Mucosa of gallbladder (tissue), 1 donor: ENCODE measurements at regions not wholly inside any gene's neighbourhood (a gene's known extent, or its start where the extent isn't known, plus 50 kb on each side); places are given as distances from the start of the nearest gene placed in this dataset.

Experiments used
- DNase-seq: peaks from one replicate; pipeline ENCODE4 v3.0.0-alpha.2; 2020; ENCODE audit warnings: low spot score
- donor health status: DM: no; HTN: no; CAD: no.

DNA sequence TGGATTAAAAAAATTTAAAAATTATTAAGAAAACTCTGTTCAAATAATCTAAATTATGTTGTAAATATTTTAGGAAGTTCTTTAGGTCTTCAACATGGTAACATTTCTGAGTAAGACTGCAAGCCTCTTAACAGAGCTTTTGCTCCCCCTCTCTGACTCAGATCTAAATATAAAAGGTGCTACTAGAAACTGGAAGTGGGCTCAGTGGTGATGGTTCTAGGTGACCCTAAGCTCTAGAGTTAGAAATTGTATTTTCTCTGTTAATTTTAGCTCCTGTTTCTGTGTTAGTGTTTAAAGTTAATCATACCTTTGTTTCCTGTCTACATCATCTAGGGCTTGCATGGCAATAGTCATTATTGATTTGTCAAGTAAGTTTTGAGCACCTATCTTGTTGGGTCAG, 159.9 kb upstream of the MEIS2 start:
- no peak for DNase-seq

DNA sequence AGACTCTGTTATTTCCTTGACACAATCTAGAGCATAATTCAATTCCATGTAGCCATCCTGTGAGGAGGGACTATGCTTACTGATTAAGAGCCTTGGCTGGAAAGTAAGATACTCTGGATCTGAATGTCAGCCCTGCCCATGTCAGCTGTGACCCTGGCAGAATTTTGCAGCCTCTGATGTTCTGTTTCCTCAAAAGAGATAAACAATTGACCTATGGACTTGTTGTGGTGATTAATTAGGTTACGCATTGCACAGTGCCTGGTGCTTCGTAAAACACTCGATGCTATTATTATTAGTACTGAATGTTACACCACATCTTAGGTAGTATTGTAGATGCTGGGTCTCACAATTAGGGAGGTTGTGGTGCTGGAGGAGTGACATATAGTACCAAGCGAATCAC, 161.3 kb upstream of the MEIS2 start:
- no peak for DNase-seq

- no peak for DNase-seq
Observed at GRCh38 chr15:37262922-37263608, 162.7 kb upstream of the MEIS2 start.

DNA sequence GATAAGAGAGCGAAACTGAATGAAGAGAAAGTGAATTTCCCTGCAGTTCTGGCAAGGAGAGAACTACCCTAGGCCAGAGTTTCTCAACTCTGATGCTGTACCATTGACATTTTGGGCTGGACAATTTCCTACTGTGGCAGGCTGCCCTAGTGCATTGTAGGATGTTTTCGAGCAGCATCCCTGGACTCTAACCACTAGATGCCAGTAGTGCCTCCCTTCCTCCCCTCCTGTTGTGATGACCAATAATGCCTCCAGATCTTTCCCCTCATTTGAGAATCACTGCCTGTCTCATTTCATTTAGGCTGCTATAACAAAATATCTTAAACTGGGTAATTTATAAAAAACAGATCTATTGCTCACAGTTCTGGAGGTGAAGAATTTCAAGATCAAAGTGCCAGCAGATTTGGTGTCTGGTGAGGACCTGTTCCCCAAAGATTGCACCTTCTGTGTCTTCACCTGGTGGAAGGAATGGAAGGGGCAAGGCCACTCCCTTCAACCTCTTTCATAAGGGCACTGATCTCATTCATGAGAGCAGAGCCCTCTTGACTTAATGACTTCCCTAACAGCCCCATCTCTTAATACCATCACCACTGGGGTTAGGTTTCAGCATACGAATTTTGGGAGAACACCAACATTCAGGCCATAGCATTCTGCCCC, 188.9 kb upstream of the MEIS2 start:
- DNase-seq: no peak

DNA sequence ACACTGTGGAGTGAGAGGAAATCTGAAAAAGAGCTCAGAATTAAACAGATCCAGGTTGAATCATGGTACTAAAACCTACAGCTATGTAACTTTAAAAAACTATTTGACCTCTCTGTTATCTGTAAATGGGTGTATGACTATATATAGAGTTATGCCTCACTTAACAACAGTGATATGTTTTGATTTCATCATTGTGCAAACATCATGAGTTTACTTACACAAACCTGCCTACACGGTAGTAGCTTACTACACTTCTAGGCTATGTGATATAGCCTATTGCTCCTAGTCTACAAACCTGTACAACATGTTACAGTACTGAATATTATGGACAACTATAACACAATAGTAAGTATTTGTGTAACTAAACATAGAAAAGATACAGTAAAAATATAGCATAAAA, 191.6 kb upstream of the MEIS2 start:
- DNase-seq: no peak

- peak; percentile 15 for DNase-seq
Observed at GRCh38 chr15:37298271-37298670, 197.9 kb upstream of the MEIS2 start.

- DNase-seq: no peak
Observed at GRCh38 chr15:37339437-37339836, 239.1 kb upstream of the MEIS2 start.

DNA sequence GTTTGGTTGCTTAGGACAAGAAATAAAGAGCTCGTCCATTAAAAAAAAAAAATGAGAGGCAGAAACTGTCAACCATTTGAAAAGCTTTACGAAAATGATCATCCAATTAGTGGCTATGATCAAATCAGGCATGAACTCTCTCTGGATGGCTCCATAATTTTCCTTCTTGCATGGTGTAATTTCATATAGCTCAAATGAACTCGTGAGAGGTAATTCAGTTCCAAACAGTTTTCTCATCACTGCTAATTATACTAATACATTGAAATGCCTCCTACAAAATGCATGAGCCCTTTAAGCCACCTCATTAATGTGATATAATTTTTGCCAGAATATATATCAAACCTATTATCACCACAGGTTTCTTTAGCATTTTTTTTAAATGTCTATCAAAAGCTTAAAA, 239.5 kb upstream of the MEIS2 start:
- DNase-seq: no peak

DNA sequence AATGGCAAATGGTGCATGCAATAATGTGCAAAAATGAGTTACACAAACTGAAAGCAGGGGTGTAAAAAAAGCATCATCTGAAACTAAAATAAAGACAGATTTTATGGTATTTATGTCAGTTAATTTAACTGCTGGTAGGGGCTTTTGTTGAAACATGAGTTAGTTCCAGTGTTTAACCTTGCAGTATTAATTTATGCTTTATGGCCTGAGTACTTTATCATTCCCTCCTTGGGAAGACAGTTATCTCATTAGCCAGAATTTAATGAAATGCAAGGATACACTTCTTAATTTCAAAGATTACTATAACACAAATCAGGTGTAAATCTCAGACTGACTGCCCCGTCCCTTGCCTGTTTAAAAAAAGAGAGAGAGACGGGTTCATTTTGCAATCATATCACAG, 240.1 kb upstream of the MEIS2 start:
- DNase-seq: no peak

GRCh38 chr15:37359101-37359892, 258.9 kb upstream of the MEIS2 start:
- no peak for DNase-seq

GRCh38 chr15:37359893-37360290, 259.5 kb upstream of the MEIS2 start:
- DNase-seq: no peak

DNA sequence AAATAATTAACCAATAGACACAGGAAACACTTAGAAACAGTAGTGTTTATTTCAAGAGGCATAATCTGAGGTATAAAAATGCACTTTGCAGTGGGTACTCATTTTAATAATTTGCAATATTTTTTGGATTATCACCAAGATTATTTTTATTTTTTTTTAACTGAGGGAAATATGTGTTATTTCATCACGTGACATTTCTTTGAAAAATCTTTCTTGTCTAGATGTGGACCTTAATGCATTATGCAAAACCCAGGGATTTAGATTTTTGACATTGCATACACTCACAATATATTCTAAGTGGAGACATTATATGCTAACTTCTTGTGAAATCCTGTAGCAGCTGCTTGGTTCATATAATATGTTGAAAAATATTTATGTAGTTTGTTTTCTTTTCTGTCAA, 260.4 kb upstream of the MEIS2 start:
- DNase-seq: no peak

DNA sequence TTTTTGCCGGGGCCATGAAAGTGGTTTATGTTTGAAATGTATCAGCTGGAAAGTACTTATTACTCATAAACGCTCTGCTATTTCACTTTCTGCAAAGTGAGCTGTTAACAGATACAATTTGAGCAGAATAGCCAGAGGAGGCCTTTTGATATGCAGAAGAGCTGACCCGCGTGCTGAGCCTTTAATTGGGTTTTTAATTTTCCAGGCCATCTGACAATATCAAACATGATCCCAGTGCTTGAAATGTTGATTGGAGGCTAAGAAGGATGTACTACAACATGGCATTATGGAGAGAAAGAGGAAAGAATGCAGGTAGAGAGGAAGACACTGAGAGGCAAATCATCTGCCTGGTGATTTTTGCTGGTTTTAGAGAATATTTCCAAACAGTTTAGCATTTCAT, 261.3 kb upstream of the MEIS2 start:
- no peak for DNase-seq

DNA sequence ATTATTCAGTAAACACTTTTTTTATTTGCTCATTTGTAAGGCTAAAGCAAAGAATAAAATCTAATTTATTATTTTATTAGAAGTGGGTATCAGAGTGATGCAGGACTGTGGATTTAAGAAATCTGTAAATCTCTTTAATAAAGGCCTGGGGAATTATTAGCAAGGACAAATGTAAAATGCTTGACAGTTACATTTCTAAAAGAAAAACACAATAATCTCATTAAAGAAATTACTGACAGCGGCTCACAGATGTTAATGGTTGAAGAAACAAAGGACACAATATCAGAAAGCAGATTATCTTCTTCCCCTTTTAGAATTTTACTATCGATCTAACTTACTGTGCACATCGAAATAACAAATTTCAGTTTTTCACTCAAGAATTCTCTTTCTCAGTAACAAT, 262.1 kb upstream of the MEIS2 start:
- no peak for DNase-seq

GRCh38 chr15:37368961-37369360, 268.6 kb upstream of the MEIS2 start:
- no peak for DNase-seq

GRCh38 chr15:37370941-37371340, 270.6 kb upstream of the MEIS2 start:
- DNase-seq: no peak

DNA sequence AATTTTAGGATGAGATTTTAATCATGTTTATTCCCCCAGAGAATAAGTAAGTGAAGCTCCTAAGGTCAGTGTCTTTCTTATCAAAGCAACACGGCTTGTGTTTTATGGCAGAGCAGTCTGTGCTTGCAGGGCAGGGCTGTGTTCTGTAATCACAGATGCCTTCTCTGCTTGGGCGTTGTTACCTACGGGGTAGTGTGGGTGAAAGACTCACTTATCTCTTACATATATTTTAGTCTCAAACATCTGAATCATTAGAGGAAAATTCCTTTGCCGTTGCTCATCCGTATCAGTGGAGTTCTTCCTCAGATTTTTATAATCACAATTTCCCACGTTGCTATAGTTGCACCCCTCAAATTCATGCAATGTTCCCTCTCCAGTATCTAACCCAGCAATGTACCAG, 271.7 kb upstream of the MEIS2 start:
- no peak for DNase-seq

DNA sequence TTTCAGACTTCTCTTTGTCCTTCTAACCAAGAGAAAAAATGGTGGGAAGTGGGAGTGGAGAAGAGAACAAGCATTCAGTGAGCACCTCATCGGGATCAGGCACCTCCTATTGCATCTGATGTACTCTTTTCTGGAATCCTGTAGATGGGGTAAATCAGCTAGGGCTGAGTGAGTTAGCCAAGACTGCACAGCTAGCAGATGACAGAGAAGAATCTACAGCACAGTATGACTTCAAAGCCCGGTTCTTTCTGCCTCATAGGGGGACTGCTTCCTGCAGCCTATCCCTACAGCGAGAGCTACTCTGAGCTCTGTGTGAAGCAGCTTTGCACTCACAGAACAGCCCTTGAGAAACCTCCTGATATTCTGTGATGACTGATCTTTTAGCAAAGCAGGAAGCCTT, 275.2 kb upstream of the MEIS2 start:
- no peak for DNase-seq

DNA sequence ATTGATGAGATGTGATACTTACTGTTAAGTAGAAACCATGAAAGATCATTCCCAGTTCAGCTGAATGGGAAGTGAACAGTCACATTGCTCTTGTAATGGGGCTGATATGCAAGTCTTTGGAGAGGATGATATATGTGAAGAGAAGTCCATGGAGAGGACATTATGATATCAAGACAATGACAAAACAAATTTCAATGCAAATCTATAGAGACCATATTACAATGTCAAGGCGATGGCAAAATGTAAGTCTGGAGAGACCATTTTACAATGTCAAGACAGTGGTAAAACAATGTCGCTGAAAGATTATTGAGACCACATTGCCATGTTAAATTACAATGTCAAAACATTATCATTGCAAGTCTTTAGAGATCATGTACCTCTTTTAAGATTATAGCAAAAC, 277.1 kb upstream of the MEIS2 start:
- no peak for DNase-seq

- no peak for DNase-seq
Observed at GRCh38 chr15:37394402-37395099, 294.2 kb upstream of the MEIS2 start.

- no peak for DNase-seq
Observed at GRCh38 chr15:37395100-37395468, 294.7 kb upstream of the MEIS2 start.

- DNase-seq: no peak
Observed at GRCh38 chr15:37397266-37398022, 297.1 kb upstream of the MEIS2 start.
